Neural cell (in vitro differentiated cells): ENCODE measurements at regions not wholly inside any gene's neighbourhood (a gene's known extent, or its start where the extent isn't known, plus 50 kb on each side); places are given as distances from the start of the nearest gene placed in this dataset.

Experiments used
- EZH2 ChIP-seq: fragments of 200-600, 300-800 bp; shearing (Covaris generic), sonication (generic); IDR thresholded peaks from 2 replicates; pipeline ENCODE4 v1.6.1; 2014; ENCODE audit warnings: antibody characterized with exemption, low read length, borderline replicate concordance, mild to moderate bottlenecking; ENCODE audit not compliant: insufficient read depth, poor library complexity, severe bottlenecking
- POLR2AphosphoS5 ChIP-seq: IDR thresholded peaks from 2 replicates; pipeline ENCODE4 v1.6.1; 2012
- TF ChIP-seq, protein P1 (sequence below): fragments of 450-650 bp; IDR thresholded peaks from 2 replicates; pipeline ENCODE4 v1.5.1; 2014; ENCODE audit warnings: antibody characterized with exemption, mild to moderate bottlenecking, moderate library complexity; ENCODE audit not compliant: poor library complexity, severe bottlenecking

DNA sequence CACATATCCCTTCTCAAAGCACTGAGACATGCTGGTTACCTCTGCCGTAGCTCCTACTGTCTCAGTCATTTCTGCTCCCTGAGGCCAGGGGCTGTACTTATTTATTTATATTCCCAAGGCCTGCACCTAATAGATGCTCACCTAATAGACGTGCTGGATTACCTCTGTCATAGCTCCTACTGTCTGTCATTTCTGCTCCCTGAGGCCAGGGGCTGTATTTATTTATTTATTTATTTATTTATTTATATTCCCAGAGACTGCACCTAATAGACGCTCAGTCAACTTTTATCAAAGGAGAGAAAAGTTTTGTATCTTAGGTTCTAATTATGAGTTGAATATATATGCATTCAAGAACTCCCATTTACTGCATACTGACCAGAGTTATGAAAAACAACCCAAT lies 414.0 kb upstream of the TRIB2 start:
- TF ChIP-seq, protein P1, sequence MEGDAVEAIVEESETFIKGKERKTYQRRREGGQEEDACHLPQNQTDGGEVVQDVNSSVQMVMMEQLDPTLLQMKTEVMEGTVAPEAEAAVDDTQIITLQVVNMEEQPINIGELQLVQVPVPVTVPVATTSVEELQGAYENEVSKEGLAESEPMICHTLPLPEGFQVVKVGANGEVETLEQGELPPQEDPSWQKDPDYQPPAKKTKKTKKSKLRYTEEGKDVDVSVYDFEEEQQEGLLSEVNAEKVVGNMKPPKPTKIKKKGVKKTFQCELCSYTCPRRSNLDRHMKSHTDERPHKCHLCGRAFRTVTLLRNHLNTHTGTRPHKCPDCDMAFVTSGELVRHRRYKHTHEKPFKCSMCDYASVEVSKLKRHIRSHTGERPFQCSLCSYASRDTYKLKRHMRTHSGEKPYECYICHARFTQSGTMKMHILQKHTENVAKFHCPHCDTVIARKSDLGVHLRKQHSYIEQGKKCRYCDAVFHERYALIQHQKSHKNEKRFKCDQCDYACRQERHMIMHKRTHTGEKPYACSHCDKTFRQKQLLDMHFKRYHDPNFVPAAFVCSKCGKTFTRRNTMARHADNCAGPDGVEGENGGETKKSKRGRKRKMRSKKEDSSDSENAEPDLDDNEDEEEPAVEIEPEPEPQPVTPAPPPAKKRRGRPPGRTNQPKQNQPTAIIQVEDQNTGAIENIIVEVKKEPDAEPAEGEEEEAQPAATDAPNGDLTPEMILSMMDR: no peak
- TF ChIP-seq POLR2AphosphoS5 (no peak), EZH2 (no peak)
